HepG2 (cell line): ENCODE measurements at regions not wholly inside any gene's neighbourhood (a gene's known extent, or its start where the extent isn't known, plus 50 kb on each side); places are given as distances from the start of the nearest gene placed in this dataset.

Source experiments
- EEA1 ChIP-seq: sonication (generic); formaldehyde crosslinking; IDR thresholded peaks from 2 replicates; pipeline ENCODE4 v1.5.1; 2020; ENCODE audit warnings: mild to moderate bottlenecking, missing genetic modification reagents, borderline replicate concordance
- EED ChIP-seq: sonication (generic); formaldehyde crosslinking; IDR thresholded peaks from 2 replicates; pipeline ENCODE4 v1.5.0; 2020; ENCODE audit warnings: mild to moderate bottlenecking, missing genetic modification reagents
- EZH2 ChIP-seq: conservative IDR thresholded peaks from 2 replicates; pipeline ENCODE4 v1.6.1; 2012; ENCODE audit warnings: mild to moderate bottlenecking, low read depth, low read length, moderate library complexity
- GMEB1 ChIP-seq: sonication (generic); formaldehyde crosslinking; IDR thresholded peaks from 2 replicates; pipeline ENCODE4 v1.5.1; 2020; ENCODE audit warnings: missing genetic modification reagents, mild to moderate bottlenecking, borderline replicate concordance
- KDM5B ChIP-seq: sonication (generic); formaldehyde crosslinking; IDR thresholded peaks from 2 replicates; pipeline ENCODE4 v1.4.0; 2020; ENCODE audit warnings: missing genetic modification reagents, mild to moderate bottlenecking, borderline replicate concordance
- MAX ChIP-seq: IDR thresholded peaks from 2 replicates; pipeline ENCODE4 v1.6.1; 2012; ENCODE audit warnings: inconsistent platforms
- MEIS1 ChIP-seq: sonication (generic); formaldehyde crosslinking; IDR thresholded peaks from 2 replicates; pipeline ENCODE4 v1.9.0; 2021; ENCODE audit warnings: mild to moderate bottlenecking, missing genetic modification reagents, moderate library complexity, borderline replicate concordance
- ZNF343 ChIP-seq: sonication (generic); formaldehyde crosslinking; IDR thresholded peaks from 2 replicates; pipeline ENCODE4 v1.4.0; 2020; ENCODE audit warnings: mild to moderate bottlenecking, missing genetic modification reagents
- ZNF564 ChIP-seq: sonication (generic); formaldehyde crosslinking; IDR thresholded peaks from 2 replicates; pipeline ENCODE4 v1.8.1; 2023; ENCODE audit warnings: mild to moderate bottlenecking, missing genetic modification reagents
- ZNF569 ChIP-seq: sonication (generic); formaldehyde crosslinking; IDR thresholded peaks from 2 replicates; pipeline ENCODE4 v1.5.0; 2020; ENCODE audit warnings: mild to moderate bottlenecking, missing genetic modification reagents, moderate library complexity, borderline replicate concordance
- ZNF883 ChIP-seq: sonication (generic); formaldehyde crosslinking; IDR thresholded peaks from 2 replicates; pipeline ENCODE4 v1.5.1; 2020; ENCODE audit warnings: mild to moderate bottlenecking, missing genetic modification reagents; ENCODE audit errors: not compliant biosample characterization

GRCh38 chr15:93288728-93289294 is 199.8 kb upstream of the RGMA start:
- no peak for TF ChIP-seq GMEB1
- TF ChIP-seq MEIS1 (CRISPR knock-in tag) = no peak
- no peak for TF ChIP-seq ZNF883
- TF ChIP-seq MAX = no peak
- no peak for TF ChIP-seq EED (CRISPR knock-in tag)
- no peak for TF ChIP-seq ZNF564
- no peak for TF ChIP-seq ZNF343 (CRISPR knock-in tag)
- no peak for TF ChIP-seq ZNF569 (CRISPR knock-in tag)
- no peak for TF ChIP-seq EEA1 (CRISPR knock-in tag)
- TF ChIP-seq KDM5B (CRISPR knock-in tag) = no peak
- no peak for TF ChIP-seq EZH2
